Coronary artery (tissue), 2 donors: ENCODE measurements at regions not wholly inside any gene's neighbourhood (a gene's known extent, or its start where the extent isn't known, plus 50 kb on each side); places are given as distances from the start of the nearest gene placed in this dataset.

Experiments used
- DNase-seq: peaks from one replicate; pipeline ENCODE4 v3.0.0-alpha.2; 2017; ENCODE audit warnings: low spot score
- H3K27ac ChIP-seq, 2 donors: fragments of 200-600 bp; sonication (generic); one replicate each; pipeline ENCODE4 v1.5.1; 2016 to 2019
- H3K4me3 ChIP-seq: fragments of 200-600 bp; sonication (generic); 2 replicates; pipeline ENCODE4 v1.5.1; 2016; ENCODE audit warnings: mild to moderate bottlenecking, moderate library complexity
- TF ChIP-seq, protein P1 (sequence below): fragments of 200-600 bp; sonication (generic); IDR thresholded peaks from one replicate; pipeline ENCODE4 v1.5.1; 2019; ENCODE audit warnings: antibody characterized with exemption

DNA sequence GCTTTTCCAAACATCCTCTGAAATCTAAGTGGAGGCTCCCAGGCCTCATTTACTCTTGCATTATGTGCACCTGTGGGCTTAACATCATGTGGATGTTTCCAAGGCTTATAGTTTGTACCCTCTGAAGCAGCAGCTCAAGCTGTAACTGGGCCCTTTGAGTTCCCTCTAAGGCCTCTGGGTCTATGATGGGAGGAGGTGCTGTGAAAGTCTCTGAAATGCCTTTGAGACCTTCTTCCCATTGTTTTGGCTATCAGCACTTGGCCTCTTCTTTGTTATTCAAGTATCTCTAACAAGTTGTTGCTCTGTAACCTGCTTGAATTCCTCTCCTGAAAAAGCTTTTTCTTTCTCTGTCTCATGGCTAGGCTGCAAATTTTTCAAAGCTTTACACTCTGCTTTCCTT lies 58.1 kb upstream of the MYT1L start:
- Histone ChIP-seq H3K27ac (no peak overlapping the region), H3K4me3 (no peak overlapping the region)
- no peak for DNase-seq
- TF ChIP-seq, protein P1, sequence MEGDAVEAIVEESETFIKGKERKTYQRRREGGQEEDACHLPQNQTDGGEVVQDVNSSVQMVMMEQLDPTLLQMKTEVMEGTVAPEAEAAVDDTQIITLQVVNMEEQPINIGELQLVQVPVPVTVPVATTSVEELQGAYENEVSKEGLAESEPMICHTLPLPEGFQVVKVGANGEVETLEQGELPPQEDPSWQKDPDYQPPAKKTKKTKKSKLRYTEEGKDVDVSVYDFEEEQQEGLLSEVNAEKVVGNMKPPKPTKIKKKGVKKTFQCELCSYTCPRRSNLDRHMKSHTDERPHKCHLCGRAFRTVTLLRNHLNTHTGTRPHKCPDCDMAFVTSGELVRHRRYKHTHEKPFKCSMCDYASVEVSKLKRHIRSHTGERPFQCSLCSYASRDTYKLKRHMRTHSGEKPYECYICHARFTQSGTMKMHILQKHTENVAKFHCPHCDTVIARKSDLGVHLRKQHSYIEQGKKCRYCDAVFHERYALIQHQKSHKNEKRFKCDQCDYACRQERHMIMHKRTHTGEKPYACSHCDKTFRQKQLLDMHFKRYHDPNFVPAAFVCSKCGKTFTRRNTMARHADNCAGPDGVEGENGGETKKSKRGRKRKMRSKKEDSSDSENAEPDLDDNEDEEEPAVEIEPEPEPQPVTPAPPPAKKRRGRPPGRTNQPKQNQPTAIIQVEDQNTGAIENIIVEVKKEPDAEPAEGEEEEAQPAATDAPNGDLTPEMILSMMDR, result no peak
